HEK293T (cell line): ENCODE measurements at regions not wholly inside any gene's neighbourhood (a gene's known extent, or its start where the extent isn't known, plus 50 kb on each side); places are given as distances from the start of the nearest gene placed in this dataset.

Experiments used
- ARNT ChIP-seq: fragments of 450-650 bp; IDR thresholded peaks from 2 replicates; pipeline ENCODE4 v1.6.1; 2017; ENCODE audit warnings: mild to moderate bottlenecking
- BHLHE40 ChIP-seq: fragments of 450-650 bp; IDR thresholded peaks from 2 replicates; pipeline ENCODE4 v1.6.1; 2016; ENCODE audit warnings: mild to moderate bottlenecking, moderate library complexity, borderline replicate concordance
- FOXA1 ChIP-seq: fragments of 450-650 bp; IDR thresholded peaks from 2 replicates; pipeline ENCODE4 v1.6.1; 2016; ENCODE audit warnings: mild to moderate bottlenecking
- FOXK2 ChIP-seq: fragments of 450-650 bp; IDR thresholded peaks from 2 replicates; pipeline ENCODE4 v1.6.1; 2016; ENCODE audit warnings: mild to moderate bottlenecking
- FOXM1 ChIP-seq: fragments of 450-650 bp; IDR thresholded peaks from 2 replicates; pipeline ENCODE4 v1.6.1; 2017; ENCODE audit warnings: mild to moderate bottlenecking, borderline replicate concordance
- L3MBTL2 ChIP-seq: fragments of 450-650 bp; conservative IDR thresholded peaks from 2 replicates; pipeline ENCODE4 v1.6.1; 2016; ENCODE audit warnings: mild to moderate bottlenecking
- SP1 ChIP-seq: fragments of 450-650 bp; IDR thresholded peaks from 2 replicates; pipeline ENCODE4 v1.6.1; 2017
- SUZ12 ChIP-seq: fragments of 450-650 bp; IDR thresholded peaks from 2 replicates; pipeline ENCODE4 v1.6.1; 2016; ENCODE audit warnings: mild to moderate bottlenecking
- ZNF384 ChIP-seq: fragments of 450-650 bp; IDR thresholded peaks from 2 replicates; pipeline ENCODE4 v1.6.1; 2016

GRCh38 chr9:18393340-18394130 lies 80.4 kb upstream of the ADAMTSL1 start:
- TF ChIP-seq SP1, result no peak
- TF ChIP-seq FOXK2, result no peak
- no peak for TF ChIP-seq BHLHE40
- no peak for TF ChIP-seq ZNF384
- TF ChIP-seq FOXM1, result no peak
- no peak for TF ChIP-seq SUZ12
- TF ChIP-seq FOXA1, result no peak
- TF ChIP-seq L3MBTL2, result no peak
- no peak for TF ChIP-seq ARNT
